ENCODE measurements at regions not wholly inside any gene's neighbourhood (a gene's known extent, or its start where the extent isn't known, plus 50 kb on each side); places are given as distances from the start of the nearest gene placed in this dataset.

DNA sequence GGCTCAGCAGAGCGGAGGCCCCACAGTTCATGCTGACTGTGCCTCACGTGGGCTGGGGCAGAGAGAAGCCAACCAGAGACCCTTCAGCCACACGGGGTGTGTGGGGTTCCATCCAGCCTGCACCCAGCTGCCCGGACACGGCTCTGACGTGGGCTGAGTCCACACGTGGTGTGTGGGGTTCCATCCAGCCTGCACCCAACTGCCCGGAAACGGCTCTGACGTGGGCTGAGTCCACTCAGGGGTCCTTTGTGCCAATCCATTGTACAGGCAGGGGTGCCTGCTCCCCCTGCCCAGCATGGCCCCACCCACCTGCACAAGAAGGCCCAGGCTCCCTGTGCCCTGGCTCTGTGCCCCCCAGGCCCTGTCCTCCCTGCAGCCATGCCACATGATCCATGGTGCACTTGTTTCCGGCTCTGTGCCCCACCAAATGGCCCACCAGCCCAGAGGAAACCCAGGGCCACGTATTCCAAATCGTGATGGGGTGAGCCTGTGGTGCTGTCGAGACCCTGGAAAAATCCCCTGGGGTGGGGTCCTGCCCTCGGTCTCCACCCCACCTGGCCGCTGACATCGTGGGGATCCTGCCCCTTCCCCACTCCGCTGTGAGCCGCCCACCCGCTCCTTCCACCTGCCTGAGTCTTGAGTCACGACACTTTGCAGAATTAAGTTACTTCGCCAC lies 99.3 kb upstream of the SFSWAP start:
- no peak for DNase-seq (ENCODE audit: low spot score)
- Histone ChIP-seq H3K9me3 (ENCODE audit: low read depth) (no peaks in the 10 kb centered on the region), H2AFZ (no peak overlapping the region), H3K79me2 (no peaks in the 10 kb centered on the region), H3K4me3 (no peak overlapping the region), H3K27ac (no peak overlapping the region), H3K36me3 (replicated peaks; ENCODE audit: insufficient read depth, low read depth) (no peaks in the 10 kb centered on the region), H3K27me3 (peaks cover 11% of the 10 kb centered on the region), H3K9me2 (replicated peaks; ENCODE audit: insufficient read depth) (no peaks in the 10 kb centered on the region), H3K4me1 (ENCODE audit: insufficient read depth) (no peaks in the 10 kb centered on the region), H3K4me2 (no peak overlapping the region), H4K20me1 (ENCODE audit: insufficient read depth, poor library complexity, severe bottlenecking) (no peaks in the 10 kb centered on the region)
- TF ChIP-seq CTCF (IDR thresholded peaks at IDR 0.05; ENCODE audit: poor library complexity) = no peak
- no peak for TF ChIP-seq EZH2phosphoT487 (IDR thresholded peaks at IDR 0.05; ENCODE audit: low read depth, severe bottlenecking, unreplicated experiment)
- no peak for TF ChIP-seq EZH2 (IDR thresholded peaks at IDR 0.05; ENCODE audit: borderline replicate concordance)
- 88% methylated on average over 22 of the region's 22 CpGs for WGBS (ENCODE audit: low lambda C conversion rate, missing lambda C conversion rate)

GRCh38 chr12:131612092-131612755 lies 98.7 kb upstream of the SFSWAP start:
- no peak for DNase-seq (ENCODE audit: low spot score)
- Histone ChIP-seq H3K79me2 (no peaks in the 10 kb centered on the region), H3K27ac (no peak overlapping the region), H3K9me2 (replicated peaks; ENCODE audit: insufficient read depth) (no peaks in the 10 kb centered on the region), H3K4me2 (no peak overlapping the region), H3K4me3 (no peak overlapping the region), H2AFZ (no peak overlapping the region), H3K9me3 (ENCODE audit: low read depth) (no peaks in the 10 kb centered on the region), H3K36me3 (replicated peaks; ENCODE audit: insufficient read depth, low read depth) (no peaks in the 10 kb centered on the region), H4K20me1 (ENCODE audit: insufficient read depth, poor library complexity, severe bottlenecking) (no peaks in the 10 kb centered on the region), H3K27me3 (peaks cover 11% of the 10 kb centered on the region), H3K4me1 (ENCODE audit: insufficient read depth) (no peaks in the 10 kb centered on the region)
- WGBS (ENCODE audit: low lambda C conversion rate, missing lambda C conversion rate) = 90% methylated on average over 21 of the region's 21 CpGs
- TF ChIP-seq CTCF (IDR thresholded peaks at IDR 0.05; ENCODE audit: poor library complexity) = no peak
- no peak for TF ChIP-seq EZH2 (IDR thresholded peaks at IDR 0.05; ENCODE audit: borderline replicate concordance)
- TF ChIP-seq EZH2phosphoT487 (IDR thresholded peaks at IDR 0.05; ENCODE audit: low read depth, severe bottlenecking, unreplicated experiment) = no peak

GRCh38 chr12:131613186-131613585 lies 97.7 kb upstream of the SFSWAP start:
- H3K79me2 ChIP-seq = no peaks in the 10 kb centered on the region
- H3K9me2 ChIP-seq (replicated peaks; ENCODE audit: insufficient read depth) = no peaks in the 10 kb centered on the region
- no peaks in the 10 kb centered on the region for H4K20me1 ChIP-seq (ENCODE audit: insufficient read depth, poor library complexity, severe bottlenecking)
- H3K36me3 ChIP-seq (replicated peaks; ENCODE audit: insufficient read depth, low read depth) = no peaks in the 10 kb centered on the region
- 87% methylated on average over 11 of the region's 11 CpGs for WGBS (ENCODE audit: low lambda C conversion rate, missing lambda C conversion rate)
- H3K4me3 ChIP-seq = no peak overlapping the region
- no peak overlapping the region for H2AFZ ChIP-seq
- no peak overlapping the region for H3K4me2 ChIP-seq
- no peaks in the 10 kb centered on the region for H3K4me1 ChIP-seq (ENCODE audit: insufficient read depth)
- no peak overlapping the region for H3K27ac ChIP-seq
- H3K9me3 ChIP-seq (ENCODE audit: low read depth) = no peaks in the 10 kb centered on the region
- peaks cover 5% of the 10 kb centered on the region for H3K27me3 ChIP-seq
- no peak for DNase-seq (ENCODE audit: low spot score)
- no peak for TF ChIP-seq EZH2 (IDR thresholded peaks at IDR 0.05; ENCODE audit: borderline replicate concordance)
- no peak for TF ChIP-seq CTCF (IDR thresholded peaks at IDR 0.05; ENCODE audit: poor library complexity)
- no peak for TF ChIP-seq EZH2phosphoT487 (IDR thresholded peaks at IDR 0.05; ENCODE audit: low read depth, severe bottlenecking, unreplicated experiment)
